Keratinocyte (primary cell): ENCODE measurements at regions not wholly inside any gene's neighbourhood (a gene's known extent, or its start where the extent isn't known, plus 50 kb on each side); places are given as distances from the start of the nearest gene placed in this dataset.

Experiments
- DNase-seq: peaks from one replicate; pipeline ENCODE4 v3.0.0-alpha.2; 2011; ENCODE audit warnings: low read depth, missing footprints, low spot score
- FAIRE-seq: peaks from 2 replicates; lab custom pipeline; 2011; peaks lifted over from hg19 to GRCh38; lab: Jason Lieb, UNC
- H2AFZ ChIP-seq: 2 replicates; pipeline ENCODE4 v1.6.0; 2012; ENCODE audit warnings: low read length, control low read depth, inconsistent platforms; ENCODE audit not compliant: control insufficient read depth
- H3K27ac ChIP-seq: 2 replicates; pipeline ENCODE4 v1.5.1; 2011; ENCODE audit warnings: low read length; ENCODE audit not compliant: control insufficient read depth, insufficient read depth
- H3K27me3 ChIP-seq: 3 replicates; pipeline ENCODE4 v1.6.0; 2011; ENCODE audit warnings: low read length; ENCODE audit not compliant: control insufficient read depth, insufficient read depth; ENCODE audit errors: extremely low read depth
- H3K36me3 ChIP-seq, 2 experiments: 2 replicates in 1 of 2; 3 replicates in 1 of 2; pipeline ENCODE4 v1.5.1; 2011; ENCODE audit warnings: low read length in 2 of 2, mild to moderate bottlenecking in 1 of 2; ENCODE audit not compliant: control insufficient read depth in 2 of 2, insufficient read depth in 2 of 2; ENCODE audit errors: extremely low read depth in 1 of 2
- H3K4me1 ChIP-seq: 3 replicates; pipeline ENCODE4 v1.5.1; 2011; ENCODE audit warnings: low read length; ENCODE audit not compliant: control insufficient read depth, insufficient read depth; ENCODE audit errors: extremely low read depth
- H3K4me2 ChIP-seq: 3 replicates; pipeline ENCODE4 v1.6.0; 2011; ENCODE audit warnings: low read depth, low read length; ENCODE audit not compliant: control insufficient read depth, insufficient read depth; ENCODE audit errors: extremely low read depth
- H3K4me3 ChIP-seq, 3 experiments: fragments of 200-600 bp in 1 of 3; sonication (generic) in 1 of 3; 2 replicates in 2 of 3; 3 replicates in 1 of 3; pipeline ENCODE4 v1.5.1; 2011 to 2016; ENCODE audit warnings: low read length in 3 of 3, mild to moderate bottlenecking in 3 of 3, control low read depth in 2 of 3, inconsistent platforms in 1 of 3, low read depth in 1 of 3, mixed read lengths in 1 of 3, mixed run types in 1 of 3, moderate library complexity in 1 of 3; ENCODE audit not compliant: control insufficient read depth in 2 of 3, insufficient read depth in 2 of 3; ENCODE audit errors: extremely low read depth in 1 of 3
- H3K79me2 ChIP-seq: 2 replicates; pipeline ENCODE4 v1.6.0; 2012; ENCODE audit warnings: low read length; ENCODE audit not compliant: control insufficient read depth, insufficient read depth
- H3K9ac ChIP-seq: 3 replicates; pipeline ENCODE4 v1.6.0; 2011; ENCODE audit warnings: low read length; ENCODE audit not compliant: control insufficient read depth, insufficient read depth; ENCODE audit errors: extremely low read depth
- H3K9me1 ChIP-seq: 3 replicates; pipeline ENCODE4 v1.6.0; 2011; ENCODE audit warnings: low read length; ENCODE audit not compliant: control insufficient read depth, insufficient read depth; ENCODE audit errors: extremely low read depth
- H3K9me3 ChIP-seq: 2 replicates; pipeline ENCODE4 v1.5.1; 2012; ENCODE audit warnings: low read depth, low read length; ENCODE audit not compliant: control insufficient read depth
- H4K20me1 ChIP-seq: 3 replicates; pipeline ENCODE4 v1.6.0; 2011; ENCODE audit warnings: low read length; ENCODE audit not compliant: control insufficient read depth, insufficient read depth; ENCODE audit errors: extremely low read depth
- EZH2 ChIP-seq: IDR thresholded peaks from one replicate; pipeline ENCODE4 v1.6.1; 2012; ENCODE audit warnings: inconsistent platforms, mild to moderate bottlenecking, low read length, moderate library complexity
- dilution Hi-C: fragments of 300-500 bp; cut with MboI; formaldehyde crosslinking; loops from one replicate; pipeline ENCODE4 v1.7.0; 2020; ENCODE audit warnings: low sequenced_read_pairs; ENCODE audit not compliant: extremely low pct_ligation_motif_present
- TF ChIP-seq, protein P1 (sequence below), 3 experiments: IDR thresholded peaks in 1 of 3; conservative IDR thresholded peaks in 1 of 3; optimal IDR thresholded peaks in 1 of 3; 2 replicates in 2 of 3; 3 replicates in 1 of 3; pipeline versions ENCODE3 to v1.5.1; 2011; ENCODE audit warnings: low read length in 3 of 3, mild to moderate bottlenecking in 3 of 3, moderate library complexity in 2 of 3, control low read depth in 1 of 3, inconsistent platforms in 1 of 3; ENCODE audit not compliant: insufficient read depth in 2 of 3; ENCODE audit errors: extremely low read depth in 1 of 3

DNA sequence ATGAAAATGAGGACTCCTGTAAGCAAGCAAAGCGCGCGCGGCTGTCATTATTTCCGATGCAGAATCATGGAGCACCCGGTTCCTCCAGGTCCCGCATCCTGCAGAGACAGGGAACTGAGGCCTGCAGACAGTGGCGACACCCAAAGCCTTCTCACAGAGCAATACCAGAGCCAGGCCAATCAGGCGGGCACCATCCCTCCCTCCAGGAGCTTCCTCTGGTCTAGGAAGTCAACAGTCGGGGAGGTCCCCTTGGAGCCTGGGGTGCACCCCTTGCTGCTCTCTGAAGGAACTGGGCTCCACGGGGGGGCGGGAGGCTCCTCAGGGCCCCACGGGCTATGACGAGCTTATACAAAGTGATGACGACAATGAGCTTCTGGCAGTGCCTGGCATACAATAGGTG is 60.3 kb upstream of the HPCAL1 start:
- Histone ChIP-seq H3K4me3 (no peak overlapping the region), H3K9ac (no peak overlapping the region), H3K27ac (no peak overlapping the region), H3K9me3 (no peaks in the 10 kb centered on the region), H3K36me3 (no peaks in the 10 kb centered on the region), H3K9me1 (no peaks in the 10 kb centered on the region), H2AFZ (no peak overlapping the region), H3K4me2 (no peak overlapping the region), H3K79me2 (no peaks in the 10 kb centered on the region), H3K4me1 (no peaks in the 10 kb centered on the region), H3K27me3 (peaks cover 10% of the 10 kb centered on the region), H4K20me1 (no peaks in the 10 kb centered on the region)
- no peak for FAIRE-seq
- dilution Hi-C loops = no loop called here
- DNase-seq = no peak
- no peak for TF ChIP-seq EZH2
- TF ChIP-seq, protein P1, sequence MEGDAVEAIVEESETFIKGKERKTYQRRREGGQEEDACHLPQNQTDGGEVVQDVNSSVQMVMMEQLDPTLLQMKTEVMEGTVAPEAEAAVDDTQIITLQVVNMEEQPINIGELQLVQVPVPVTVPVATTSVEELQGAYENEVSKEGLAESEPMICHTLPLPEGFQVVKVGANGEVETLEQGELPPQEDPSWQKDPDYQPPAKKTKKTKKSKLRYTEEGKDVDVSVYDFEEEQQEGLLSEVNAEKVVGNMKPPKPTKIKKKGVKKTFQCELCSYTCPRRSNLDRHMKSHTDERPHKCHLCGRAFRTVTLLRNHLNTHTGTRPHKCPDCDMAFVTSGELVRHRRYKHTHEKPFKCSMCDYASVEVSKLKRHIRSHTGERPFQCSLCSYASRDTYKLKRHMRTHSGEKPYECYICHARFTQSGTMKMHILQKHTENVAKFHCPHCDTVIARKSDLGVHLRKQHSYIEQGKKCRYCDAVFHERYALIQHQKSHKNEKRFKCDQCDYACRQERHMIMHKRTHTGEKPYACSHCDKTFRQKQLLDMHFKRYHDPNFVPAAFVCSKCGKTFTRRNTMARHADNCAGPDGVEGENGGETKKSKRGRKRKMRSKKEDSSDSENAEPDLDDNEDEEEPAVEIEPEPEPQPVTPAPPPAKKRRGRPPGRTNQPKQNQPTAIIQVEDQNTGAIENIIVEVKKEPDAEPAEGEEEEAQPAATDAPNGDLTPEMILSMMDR (optimal IDR thresholded peaks at IDR 0.05 in 1 of 3, IDR thresholded peaks at IDR 0.05 in 1 of 3, conservative IDR thresholded peaks at IDR 0.05 in 1 of 3; ENCODE audit: extremely low read depth in 1 of 3, insufficient read depth in 2 of 3, low read length in 3 of 3) = no peak

DNA sequence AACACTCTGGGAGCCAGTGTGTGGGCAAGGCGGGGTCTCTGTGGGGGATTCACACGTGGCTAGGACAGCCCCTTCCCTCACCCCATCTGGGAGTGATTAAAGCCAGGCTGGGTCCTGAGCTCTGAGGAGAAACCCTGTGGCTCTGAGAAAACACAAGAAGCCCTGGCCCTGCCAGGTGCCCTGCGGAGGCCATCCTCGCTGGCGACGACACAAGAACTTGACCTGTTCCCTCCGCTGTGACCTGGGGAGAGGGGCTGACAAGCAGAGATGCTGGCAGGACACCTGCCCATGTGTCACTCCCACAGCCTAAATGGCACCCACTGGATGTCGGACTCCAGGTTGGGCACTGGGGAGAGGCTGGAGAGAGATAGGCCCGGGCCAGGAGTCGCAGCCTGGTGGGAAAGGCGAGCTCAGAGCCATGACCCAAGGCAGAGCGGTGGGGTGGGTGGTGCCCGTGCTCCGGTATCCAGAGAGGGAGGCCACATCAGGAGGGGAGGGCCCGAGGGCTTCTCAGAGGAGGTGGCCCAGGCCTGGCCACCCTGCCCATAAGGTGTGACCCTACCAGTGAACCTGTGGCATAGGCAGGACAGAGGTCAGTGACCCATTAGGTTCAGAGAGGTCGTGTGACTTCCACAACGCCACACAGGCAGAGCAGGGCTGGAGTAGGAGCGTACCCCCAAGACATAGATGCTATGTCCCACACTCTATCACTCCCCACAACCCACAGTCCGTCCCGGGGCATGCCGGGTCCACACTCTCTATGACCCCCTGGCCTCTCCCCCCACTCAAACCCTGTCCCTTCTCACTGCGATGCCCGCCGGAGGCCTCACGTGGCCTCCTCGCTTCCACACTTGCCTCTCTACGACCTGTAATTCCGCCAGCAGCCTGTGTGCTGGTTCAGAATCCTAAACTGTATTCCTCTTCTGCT is 59.4 kb upstream of the HPCAL1 start:
- no peak for FAIRE-seq
- no peaks in the 10 kb centered on the region for H3K4me1 ChIP-seq
- dilution Hi-C loops = no loop called here

More for the DNA sequence above, 59.4 kb upstream of the HPCAL1 start:
- no peak overlapping the region for H3K27ac ChIP-seq
- H3K9me1 ChIP-seq = no peaks in the 10 kb centered on the region
- no peak overlapping the region for H3K9ac ChIP-seq
- no peak for DNase-seq
- no peak overlapping the region for H2AFZ ChIP-seq
- H3K4me2 ChIP-seq = no peak overlapping the region
- H3K27me3 ChIP-seq = peaks cover 10% of the 10 kb centered on the region
- no peak overlapping the region for H3K4me3 ChIP-seq
- no peaks in the 10 kb centered on the region for H4K20me1 ChIP-seq
- no peaks in the 10 kb centered on the region for H3K36me3 ChIP-seq
- no peaks in the 10 kb centered on the region for H3K79me2 ChIP-seq
- TF ChIP-seq, protein P1 (optimal IDR thresholded peaks at IDR 0.05 in 1 of 3, IDR thresholded peaks at IDR 0.05 in 1 of 3, conservative IDR thresholded peaks at IDR 0.05 in 1 of 3; ENCODE audit: extremely low read depth in 1 of 3, insufficient read depth in 2 of 3, low read length in 3 of 3) = no peak
- no peak for TF ChIP-seq EZH2
- H3K9me3 ChIP-seq = no peaks in the 10 kb centered on the region
